ENCODE measurements at regions not wholly inside any gene's neighbourhood (a gene's known extent, or its start where the extent isn't known, plus 50 kb on each side); places are given as distances from the start of the nearest gene placed in this dataset.

DNA sequence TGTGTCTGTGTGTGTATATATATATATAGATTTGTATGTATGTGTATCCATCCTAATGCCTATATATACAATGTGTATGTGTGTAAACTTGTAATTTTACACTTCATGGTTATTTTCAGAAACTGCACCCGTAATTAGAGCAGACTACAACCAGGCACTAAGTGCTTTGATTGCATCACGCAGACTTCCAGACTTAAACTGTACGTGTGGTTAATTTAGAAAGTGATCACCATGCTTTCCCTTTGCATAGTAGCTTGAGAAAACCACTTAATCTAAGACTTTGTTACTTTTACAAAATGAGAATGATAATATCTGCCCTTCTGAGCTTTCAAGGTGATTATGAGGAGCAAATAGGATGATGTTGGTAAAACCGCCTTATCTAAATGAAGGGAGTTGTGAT lies 50.1 kb upstream of the E2F3 start:
- Histone ChIP-seq H2AFZ (ENCODE audit: low read depth, low read length, poor library complexity, severe bottlenecking) (no peak overlapping the region), H3K9me3 (ENCODE audit: control insufficient read depth in 1 of 2, insufficient read depth in 1 of 2, low read depth in 1 of 2, low read length in 2 of 2) (peaks cover 0 to 6% of the 10 kb centered on the region in 2 experiments; a peak in 1 of 4 replicates), H4K20me1 (ENCODE audit: insufficient read depth) (no peaks in the 10 kb centered on the region), H3K4me1 (ENCODE audit: control insufficient read depth in 1 of 2, insufficient read depth in 2 of 2, low read length in 2 of 2) (no peaks in the 10 kb centered on the region), H3K4me2 (ENCODE audit: low read length) (no peak overlapping the region), H3K36me3 (ENCODE audit: control insufficient read depth in 1 of 2, insufficient read depth in 2 of 2, low read length in 2 of 2) (no peaks in the 10 kb centered on the region), H3K27me3 (ENCODE audit: insufficient read depth, low read length) (no peaks in the 10 kb centered on the region), H3K9ac (ENCODE audit: low read length) (no peak overlapping the region), H3K79me2 (ENCODE audit: insufficient read depth, low read length) (no peaks in the 10 kb centered on the region), H3K27ac (ENCODE audit: low read depth, low read length) (no peak overlapping the region), H3K4me3 (replicated peaks in 1 of 2; ENCODE audit: low read depth in 1 of 2, low read length in 2 of 2) (no peak overlapping the region), H3K9me2 (ENCODE audit: insufficient read depth) (no peaks in the 10 kb centered on the region)
- DNase-seq (ENCODE audit: low read depth, low spot score): no peak
- TF ChIP-seq EZH2 (IDR thresholded peaks at IDR 0.05) (no peak), ELF1 (IDR thresholded peaks at IDR 0.05; ENCODE audit: borderline replicate concordance, low read depth) (no peak), CBX3 (IDR thresholded peaks at IDR 0.05; ENCODE audit: low read depth) (no peak), SP1 (IDR thresholded peaks at IDR 0.05; ENCODE audit: low read depth) (no peak), CEBPB (IDR thresholded peaks at IDR 0.05; ENCODE audit: low read depth) (no peak), ZFX (IDR thresholded peaks at IDR 0.05) (no peak), SRF (IDR thresholded peaks at IDR 0.05; ENCODE audit: low read depth) (no peak), TCF7L2 (IDR thresholded peaks at IDR 0.05; ENCODE audit: borderline replicate concordance, extremely low read depth, insufficient read depth, insufficient read length) (no peak), YY1 (IDR thresholded peaks at IDR 0.05; ENCODE audit: extremely low read depth, insufficient replicate concordance, low read depth, low read length) (no peak)
- TF ChIP-seq, protein P1, sequence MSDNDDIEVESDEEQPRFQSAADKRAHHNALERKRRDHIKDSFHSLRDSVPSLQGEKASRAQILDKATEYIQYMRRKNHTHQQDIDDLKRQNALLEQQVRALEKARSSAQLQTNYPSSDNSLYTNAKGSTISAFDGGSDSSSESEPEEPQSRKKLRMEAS (IDR thresholded peaks at IDR 0.05): no peak
- BruUV-seq (replicated peaks): no TSS peak
- CTCF ChIA-PET: no interaction called here
- RAD21 ChIA-PET (ENCODE audit: low non-redundant PET in 1 of 2, low total read pairs in 2 of 2, uncharacterized antibody in 2 of 2, unreplicated experiment in 2 of 2): no interaction called here
- intact Hi-C loops (cut with micrococcal nuclease): no loop called here
- POLR2A ChIA-PET: no interaction called here
- ATAC-seq: no peak
